OCI-LY1 (cell line): ENCODE measurements at regions not wholly inside any gene's neighbourhood (a gene's known extent, or its start where the extent isn't known, plus 50 kb on each side); places are given as distances from the start of the nearest gene placed in this dataset.

Experiments
- EZH2 ChIP-seq: fragments of 200-600 bp; sonication (generic), shearing (Covaris generic); IDR thresholded peaks from 2 replicates; pipeline ENCODE4 v1.8.0; 2017; ENCODE audit warnings: borderline replicate concordance, mixed run types, mild to moderate bottlenecking, antibody characterized with exemption, low read length, moderate library complexity, mixed read lengths
- TF ChIP-seq, protein P1 (sequence below): fragments of 200-600 bp; sonication (generic), shearing (Covaris generic); IDR thresholded peaks from 2 replicates; pipeline ENCODE4 v1.5.1; 2017; ENCODE audit warnings: mild to moderate bottlenecking, antibody characterized with exemption, low read length, moderate library complexity, mixed read lengths

DNA sequence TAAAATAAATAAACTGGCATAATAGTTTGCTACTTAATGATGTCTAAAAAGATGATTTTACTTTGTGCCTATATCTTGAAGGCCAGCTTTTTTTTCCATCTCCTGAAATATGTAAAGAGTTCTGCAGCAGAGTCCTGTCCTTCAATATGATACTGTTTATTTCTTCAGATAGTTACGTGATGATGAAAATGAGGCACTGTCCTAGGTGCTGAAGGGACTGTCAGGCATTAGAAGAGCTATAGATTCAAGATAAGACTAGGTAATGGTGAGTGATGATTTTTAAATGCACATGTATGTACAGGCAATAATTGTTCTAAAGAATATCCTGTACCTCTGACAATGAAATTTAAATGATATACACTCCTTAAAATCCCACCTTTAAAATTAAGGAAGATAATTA, 326.9 kb upstream of the DNAJC19 start:
- TF ChIP-seq, protein P1, sequence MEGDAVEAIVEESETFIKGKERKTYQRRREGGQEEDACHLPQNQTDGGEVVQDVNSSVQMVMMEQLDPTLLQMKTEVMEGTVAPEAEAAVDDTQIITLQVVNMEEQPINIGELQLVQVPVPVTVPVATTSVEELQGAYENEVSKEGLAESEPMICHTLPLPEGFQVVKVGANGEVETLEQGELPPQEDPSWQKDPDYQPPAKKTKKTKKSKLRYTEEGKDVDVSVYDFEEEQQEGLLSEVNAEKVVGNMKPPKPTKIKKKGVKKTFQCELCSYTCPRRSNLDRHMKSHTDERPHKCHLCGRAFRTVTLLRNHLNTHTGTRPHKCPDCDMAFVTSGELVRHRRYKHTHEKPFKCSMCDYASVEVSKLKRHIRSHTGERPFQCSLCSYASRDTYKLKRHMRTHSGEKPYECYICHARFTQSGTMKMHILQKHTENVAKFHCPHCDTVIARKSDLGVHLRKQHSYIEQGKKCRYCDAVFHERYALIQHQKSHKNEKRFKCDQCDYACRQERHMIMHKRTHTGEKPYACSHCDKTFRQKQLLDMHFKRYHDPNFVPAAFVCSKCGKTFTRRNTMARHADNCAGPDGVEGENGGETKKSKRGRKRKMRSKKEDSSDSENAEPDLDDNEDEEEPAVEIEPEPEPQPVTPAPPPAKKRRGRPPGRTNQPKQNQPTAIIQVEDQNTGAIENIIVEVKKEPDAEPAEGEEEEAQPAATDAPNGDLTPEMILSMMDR = no peak
- TF ChIP-seq EZH2 = no peak
